HepG2 (cell line): ENCODE measurements at regions not wholly inside any gene's neighbourhood (a gene's known extent, or its start where the extent isn't known, plus 50 kb on each side); places are given as distances from the start of the nearest gene placed in this dataset.

Experiments used
- ATF2 ChIP-seq: sonication (generic); formaldehyde crosslinking; IDR thresholded peaks from 2 replicates; pipeline ENCODE4 v1.4.0; 2020; ENCODE audit warnings: missing genetic modification reagents
- GABPA ChIP-seq, 2 experiments: IDR thresholded peaks; 2 replicates each; pipeline ENCODE4 v1.6.1; 2011 to 2016; ENCODE audit warnings: low read depth in 2 of 2, low read length in 1 of 2, missing biosample characterization in 1 of 2, missing genetic modification characterization in 1 of 2
- GZF1 ChIP-seq: sonication (generic); formaldehyde crosslinking; IDR thresholded peaks from 2 replicates; pipeline ENCODE4 v1.5.1; 2020; ENCODE audit warnings: mild to moderate bottlenecking, missing genetic modification reagents
- HHEX ChIP-seq: IDR thresholded peaks from 2 replicates; pipeline ENCODE4 v1.6.1; 2016; ENCODE audit warnings: control low read depth
- MIER3 ChIP-seq: IDR thresholded peaks from 2 replicates; pipeline ENCODE4 v1.6.1; 2016; ENCODE audit warnings: missing compliant biosample characterization, borderline replicate concordance
- NCOA5 ChIP-seq: sonication (generic); formaldehyde crosslinking; IDR thresholded peaks from 2 replicates; pipeline ENCODE4 v1.4.0; 2020; ENCODE audit warnings: missing genetic modification reagents
- NR2F6 ChIP-seq, 2 experiments: IDR thresholded peaks; 2 replicates each; pipeline ENCODE4 v1.6.1; 2016; ENCODE audit warnings: antibody characterized with exemption in 1 of 2, mild to moderate bottlenecking in 1 of 2
- PBX2 ChIP-seq: IDR thresholded peaks from 2 replicates; pipeline ENCODE4 v1.6.1; 2016; ENCODE audit warnings: control low read depth
- RFX5 ChIP-seq: IDR thresholded peaks from 2 replicates; pipeline ENCODE4 v1.6.1; 2011; ENCODE audit warnings: low read depth, low read length, improper control_type of control experiment
- ZBTB4 ChIP-seq: sonication (generic); formaldehyde crosslinking; IDR thresholded peaks from 2 replicates; pipeline ENCODE4 v1.4.0; 2020; ENCODE audit warnings: missing genetic modification reagents, mild to moderate bottlenecking, borderline replicate concordance
- ZFP36L2 ChIP-seq: sonication (generic); formaldehyde crosslinking; IDR thresholded peaks from 2 replicates; pipeline ENCODE4 v1.4.0; 2020; ENCODE audit warnings: missing genetic modification reagents
- ZFP37 ChIP-seq: sonication (generic); formaldehyde crosslinking; IDR thresholded peaks from 2 replicates; pipeline ENCODE4 v1.4.0; 2020; ENCODE audit warnings: missing genetic modification reagents, borderline replicate concordance
- ZNF556 ChIP-seq: sonication (generic); formaldehyde crosslinking; IDR thresholded peaks from 2 replicates; pipeline ENCODE4 v1.4.0; 2020; ENCODE audit warnings: mild to moderate bottlenecking, missing genetic modification reagents, borderline replicate concordance
- ZNF564 ChIP-seq: sonication (generic); formaldehyde crosslinking; IDR thresholded peaks from 2 replicates; pipeline ENCODE4 v1.8.1; 2023; ENCODE audit warnings: mild to moderate bottlenecking, missing genetic modification reagents
- ZNF580 ChIP-seq: IDR thresholded peaks from 2 replicates; pipeline ENCODE4 v1.6.1; 2016; ENCODE audit warnings: low read depth, borderline replicate concordance
- ZNF670 ChIP-seq: sonication (generic); formaldehyde crosslinking; IDR thresholded peaks from 2 replicates; pipeline ENCODE4 v1.8.0; 2022; ENCODE audit warnings: mild to moderate bottlenecking, missing genetic modification reagents, borderline replicate concordance
- ZNF687 ChIP-seq: sonication (generic); formaldehyde crosslinking; IDR thresholded peaks from 2 replicates; pipeline ENCODE4 v1.5.1; 2020; ENCODE audit warnings: mild to moderate bottlenecking, missing genetic modification reagents, moderate library complexity
- ZNF777 ChIP-seq: sonication (generic); formaldehyde crosslinking; IDR thresholded peaks from 2 replicates; pipeline ENCODE4 v1.4.0; 2020; ENCODE audit warnings: missing genetic modification reagents
- ZSCAN25 ChIP-seq: sonication (generic); formaldehyde crosslinking; IDR thresholded peaks from 2 replicates; pipeline ENCODE4 v1.8.0; 2022; ENCODE audit warnings: mild to moderate bottlenecking, missing genetic modification reagents

- TF ChIP-seq PBX2 (CRISPR knock-in tag) (no peak), ATF2 (CRISPR knock-in tag) (peak; percentile 91), ZNF556 (peak; percentile 56; the same call in 1 of the 2 replicates), ZBTB4 (no peak; the same call in 1 of the 2 replicates), ZFP37 (CRISPR knock-in tag) (peak; percentile 96), HHEX (CRISPR knock-in tag) (no peak), ZNF580 (CRISPR knock-in tag) (peak; percentile 96), ZFP36L2 (CRISPR knock-in tag) (no peak), ZNF670 (peak; percentile 80), ZNF687 (CRISPR knock-in tag) (no peak), GZF1 (CRISPR knock-in tag) (no peak), ZSCAN25 (CRISPR knock-in tag) (0 out of 2 replicates have a peak, but pooled peaks have one; percentile 79), MIER3 (peak; percentile 87), ZNF777 (CRISPR knock-in tag) (0 out of 2 replicates have a peak, but pooled peaks have one; percentile 22), RFX5 (no peak), NCOA5 (CRISPR knock-in tag) (no peak), ZNF564 (no peak; the same call in none of the 2 replicates), NR2F6 (IDR thresholded peaks at IDR 0.05) (peak; percentile 96), NR2F6 (CRISPR knock-in tag; IDR thresholded peaks at IDR 0.05) (peak; percentile 97), GABPA (IDR thresholded peaks at IDR 0.05; ENCODE audit: low read depth, low read length) (no peak), GABPA (CRISPR knock-in tag; IDR thresholded peaks at IDR 0.05; ENCODE audit: low read depth) (peak; percentile 53; the same call in 1 of the 2 replicates)
Observed at GRCh38 chr6:137723273-137724017, 143.6 kb upstream of the TNFAIP3 start (continued).
